H9 (cell line): ENCODE measurements at regions not wholly inside any gene's neighbourhood (a gene's known extent, or its start where the extent isn't known, plus 50 kb on each side); places are given as distances from the start of the nearest gene placed in this dataset.
"Not testable (repeated sequence)": the region's sequence is repeated elsewhere in the genome, so short reads cannot be mapped to it uniquely, and the experiment has no call there.

Experiments
- DNase-seq: peaks from one replicate; pipeline ENCODE4 v3.0.0-alpha.2; 2017
- H2AFZ ChIP-seq: one replicate; pipeline ENCODE4 v1.6.1; 2013; ENCODE audit warnings: mild to moderate bottlenecking, low read length, control low read depth, moderate library complexity
- H2AK5ac ChIP-seq: 2 replicates; pipeline ENCODE4 v1.6.1; 2013; ENCODE audit warnings: low read length, control low read depth, mixed read lengths; ENCODE audit not compliant: insufficient read length
- H2BK120ac ChIP-seq: one replicate; pipeline ENCODE4 v1.6.1; 2013; ENCODE audit warnings: low read depth, mild to moderate bottlenecking, low read length, control low read depth, inconsistent platforms; ENCODE audit not compliant: poor library complexity, severe bottlenecking
- H2BK12ac ChIP-seq: 2 replicates; pipeline ENCODE4 v1.6.1; 2013; ENCODE audit warnings: low read length, control low read depth, mixed read lengths, low read depth; ENCODE audit not compliant: insufficient read length
- H2BK15ac ChIP-seq: 2 replicates; pipeline ENCODE4 v1.6.1; 2013; ENCODE audit warnings: low read depth, low read length, control low read depth
- H2BK20ac ChIP-seq: one replicate; pipeline ENCODE4 v1.6.1; 2013; ENCODE audit warnings: low read depth, mild to moderate bottlenecking, low read length, control low read depth, inconsistent platforms; ENCODE audit not compliant: poor library complexity, severe bottlenecking
- H2BK5ac ChIP-seq: 2 replicates; pipeline ENCODE4 v1.6.1; 2013; ENCODE audit warnings: low read length, control low read depth, mixed read lengths; ENCODE audit not compliant: insufficient read length
- H3K14ac ChIP-seq: 2 replicates; pipeline ENCODE4 v1.6.1; 2013; ENCODE audit warnings: low read length, control low read depth; ENCODE audit not compliant: insufficient read depth
- H3K18ac ChIP-seq: 2 replicates; pipeline ENCODE4 v1.6.1; 2013; ENCODE audit warnings: low read depth, mild to moderate bottlenecking, mixed read lengths, low read length, control low read depth; ENCODE audit not compliant: insufficient read length
- H3K23ac ChIP-seq: 2 replicates; pipeline ENCODE4 v1.6.1; 2013; ENCODE audit warnings: low read length, control low read depth, mixed read lengths, low read depth; ENCODE audit not compliant: insufficient read length
- H3K23me2 ChIP-seq: 2 replicates; pipeline ENCODE4 v1.6.1; 2013; ENCODE audit warnings: low read depth, mild to moderate bottlenecking, mixed read lengths, low read length, control low read depth; ENCODE audit not compliant: insufficient read length, poor library complexity, severe bottlenecking
- H3K27ac ChIP-seq: 2 replicates; pipeline ENCODE4 v1.5.1; 2013; ENCODE audit warnings: low read length, control low read depth, mixed read lengths, low read depth; ENCODE audit not compliant: insufficient read length
- H3K27me3 ChIP-seq: 2 replicates; pipeline ENCODE4 v1.6.1; 2013; ENCODE audit warnings: low read length, control low read depth, inconsistent platforms; ENCODE audit not compliant: insufficient read depth
- H3K4ac ChIP-seq: 2 replicates; pipeline ENCODE4 v1.6.1; 2013; ENCODE audit warnings: low read depth, mild to moderate bottlenecking, control low read depth, inconsistent platforms, low read length, moderate library complexity
- H3K4me1 ChIP-seq: 2 replicates; pipeline ENCODE4 v1.6.1; 2013; ENCODE audit warnings: low read length, control low read depth, inconsistent platforms; ENCODE audit not compliant: insufficient read depth
- H3K4me2 ChIP-seq: 2 replicates; pipeline ENCODE4 v1.6.1; 2013; ENCODE audit warnings: low read length, control low read depth, mixed read lengths; ENCODE audit not compliant: insufficient read length, insufficient read depth
- H3K56ac ChIP-seq: 2 replicates; pipeline ENCODE4 v1.6.1; 2013; ENCODE audit warnings: low read depth, mild to moderate bottlenecking, mixed read lengths, low read length, control low read depth; ENCODE audit not compliant: insufficient read length
- H3K79me1 ChIP-seq: 2 replicates; pipeline ENCODE4 v1.6.1; 2013; ENCODE audit warnings: low read depth, mild to moderate bottlenecking, moderate library complexity, low read length, control low read depth, inconsistent platforms; ENCODE audit not compliant: insufficient read depth, poor library complexity, severe bottlenecking
- H3K79me2 ChIP-seq: 2 replicates; pipeline ENCODE4 v1.6.1; 2013; ENCODE audit warnings: low read length, control low read depth, inconsistent platforms; ENCODE audit not compliant: insufficient read depth
- H3K9ac ChIP-seq: 2 replicates; pipeline ENCODE4 v1.6.1; 2013; ENCODE audit warnings: low read length, control low read depth, mixed read lengths; ENCODE audit not compliant: insufficient read length; ENCODE audit errors: extremely low read depth
- H3K9me3 ChIP-seq: one replicate; pipeline ENCODE4 v1.6.1; 2013; ENCODE audit warnings: low read depth, low read length, inconsistent platforms; ENCODE audit not compliant: control insufficient read depth
- H3T11ph ChIP-seq: one replicate; pipeline ENCODE4 v1.6.1; 2013; ENCODE audit warnings: mild to moderate bottlenecking, low read length, control low read depth, inconsistent platforms
- H4K20me1 ChIP-seq: one replicate; pipeline ENCODE4 v1.6.1; 2013; ENCODE audit not compliant: control insufficient read depth, insufficient read length, insufficient read depth
- H4K5ac ChIP-seq: 2 replicates; pipeline ENCODE4 v1.6.1; 2013; ENCODE audit warnings: low read depth, mild to moderate bottlenecking, mixed read lengths, low read length, control low read depth; ENCODE audit not compliant: insufficient read length
- H4K8ac ChIP-seq: replicated peaks from 2 replicates; pipeline ENCODE4 v1.6.1; 2013; ENCODE audit warnings: low read length, control low read depth, mixed read lengths, low read depth; ENCODE audit not compliant: insufficient read length
- H4K91ac ChIP-seq: 2 replicates; pipeline ENCODE4 v1.6.1; 2013; ENCODE audit warnings: low read depth, mild to moderate bottlenecking, moderate library complexity, mixed read lengths, low read length, control low read depth; ENCODE audit not compliant: insufficient read length
- H3K27ac Mint-ChIP-seq, 3 experiments: 2 replicates in 2 of 3; 3 replicates in 1 of 3; pipeline ENCODE4 v1.8.0; 2020 to 2021; ENCODE audit warnings: mixed read lengths in 3 of 3, mild to moderate bottlenecking in 1 of 3, moderate library complexity in 1 of 3
- H3K27me3 Mint-ChIP-seq: 2 replicates; pipeline ENCODE4 v1.8.0; 2021; ENCODE audit warnings: low read depth, mild to moderate bottlenecking, moderate library complexity, mixed read lengths
- H3K36me3 Mint-ChIP-seq, 3 experiments: 2 replicates in 2 of 3; 3 replicates in 1 of 3; pipeline ENCODE4 v1.8.0; 2020 to 2021; ENCODE audit warnings: low read depth in 3 of 3, mixed read lengths in 3 of 3; ENCODE audit not compliant: insufficient read depth in 1 of 3
- H3K4me1 Mint-ChIP-seq, 2 experiments: 2 replicates each; pipeline ENCODE4 v1.8.0; 2020; ENCODE audit warnings: mixed read lengths in 2 of 2
- H3K4me3 Mint-ChIP-seq, 2 experiments: 2 replicates in 1 of 2; 3 replicates in 1 of 2; pipeline ENCODE4 v1.8.0; 2020 to 2021; ENCODE audit warnings: mild to moderate bottlenecking in 2 of 2, mixed read lengths in 2 of 2, moderate library complexity in 1 of 2
- H3K9me3 Mint-ChIP-seq, 2 experiments: 2 replicates in 1 of 2; 3 replicates in 1 of 2; pipeline ENCODE4 v1.8.0; 2020; ENCODE audit warnings: mild to moderate bottlenecking in 2 of 2, mixed read lengths in 2 of 2, moderate library complexity in 1 of 2
- WGBS: extraction: QIAGEN DNeasy Blood & Tissue Kit; methylation state at CpG from one replicate; pipeline ENCODE4 v1.1.7; 2013; ENCODE audit warnings: missing lambda C conversion rate, low lambda C conversion rate, mixed read lengths; ENCODE audit not compliant: insufficient read length; ENCODE audit errors: extremely low coverage; 5-methylcytosine and 5-hydroxymethylcytosine counted together

DNA sequence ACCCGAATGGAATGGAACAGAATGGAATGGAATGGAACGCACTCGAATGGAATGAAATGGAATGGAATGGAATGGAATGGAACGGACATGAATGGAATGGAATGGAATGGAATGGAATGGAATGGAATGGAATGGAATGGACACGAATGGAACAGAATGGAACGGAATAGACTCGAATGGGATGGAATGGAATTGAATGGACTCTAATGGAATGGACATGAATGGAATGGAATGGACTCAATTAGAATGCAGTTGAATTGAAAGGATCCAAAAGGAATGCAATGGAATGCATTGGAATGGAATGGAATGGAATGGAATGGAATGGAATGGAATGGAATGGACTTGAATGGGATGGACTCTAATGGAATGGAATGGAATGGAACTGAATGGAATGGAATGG, 102.2 kb upstream of the FBXO28 start:
- H3K4me3 Mint-ChIP-seq, H4K20me1 ChIP-seq, H3K27ac Mint-ChIP-seq, H3K79me2 ChIP-seq, H3K23ac ChIP-seq, H3K4ac ChIP-seq, H3K79me1 ChIP-seq, DNase-seq, H3K4me1 Mint-ChIP-seq, H3K14ac ChIP-seq, H2BK5ac ChIP-seq, H4K8ac ChIP-seq, H2BK20ac ChIP-seq, H3K18ac ChIP-seq, H2BK15ac ChIP-seq, H3K56ac ChIP-seq, H3K27ac ChIP-seq, H4K5ac ChIP-seq, H4K91ac ChIP-seq, H3K27me3 Mint-ChIP-seq, H2BK12ac ChIP-seq, H2AK5ac ChIP-seq, H2AFZ ChIP-seq, H3K27me3 ChIP-seq, H3K4me2 ChIP-seq, H3K9ac ChIP-seq, H3K23me2 ChIP-seq, H3T11ph ChIP-seq, H3K4me1 ChIP-seq, H2BK120ac ChIP-seq: not testable (repeated sequence)
- peaks cover 25 to 27% (median 25%) of the 10 kb centered on the region in 3 experiments for H3K36me3 Mint-ChIP-seq
- H3K9me3 Mint-ChIP-seq: peaks cover 20 to 23% of the 10 kb centered on the region in 2 experiments
- H3K9me3 ChIP-seq: peaks cover 55% of the 10 kb centered on the region
- WGBS: 100% methylated on average over 1 of the region's 7 CpGs

DNA sequence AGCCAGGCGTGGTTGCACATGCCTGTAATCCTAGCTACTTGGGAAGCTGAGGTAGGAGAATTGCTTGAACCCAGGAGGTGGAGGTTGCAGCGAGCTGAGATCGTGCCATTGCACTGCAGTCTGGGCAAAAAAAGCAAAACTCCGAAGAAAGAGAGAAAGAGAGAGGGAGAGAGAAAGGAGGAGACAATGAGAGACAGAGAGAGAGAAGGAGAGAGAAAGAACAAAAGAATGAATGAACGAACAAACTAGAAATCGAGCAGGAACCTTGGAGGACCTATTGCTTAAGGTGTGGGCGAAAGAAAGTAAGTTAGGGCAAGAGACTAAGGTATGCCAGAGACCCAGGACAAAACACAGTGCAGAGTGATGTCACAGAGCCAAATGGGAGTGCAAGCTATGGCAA, 102.8 kb upstream of the FBXO28 start:
- not testable (repeated sequence) for H3K79me1 ChIP-seq, H2BK15ac ChIP-seq, H3K27ac Mint-ChIP-seq, H2BK20ac ChIP-seq, H3K56ac ChIP-seq, H2AFZ ChIP-seq, H3K4me2 ChIP-seq, H2BK12ac ChIP-seq, H3K27ac ChIP-seq, H4K5ac ChIP-seq, H3K23ac ChIP-seq, H3K27me3 Mint-ChIP-seq, H3K4ac ChIP-seq, H4K91ac ChIP-seq, H2AK5ac ChIP-seq, H2BK5ac ChIP-seq, H3K14ac ChIP-seq, H3K18ac ChIP-seq, DNase-seq, H4K20me1 ChIP-seq, H3K9ac ChIP-seq, H3K27me3 ChIP-seq, H3T11ph ChIP-seq, H2BK120ac ChIP-seq, H3K79me2 ChIP-seq, H3K4me3 Mint-ChIP-seq, H3K23me2 ChIP-seq, H4K8ac ChIP-seq, H3K4me1 ChIP-seq, H3K4me1 Mint-ChIP-seq
- H3K9me3 ChIP-seq: peaks cover 50% of the 10 kb centered on the region
- peaks cover 28 to 30% (median 28%) of the 10 kb centered on the region in 3 experiments for H3K36me3 Mint-ChIP-seq
- no CpG with 5 or more reads among the region's 7 CpGs for WGBS
- H3K9me3 Mint-ChIP-seq: peaks cover 23 to 26% of the 10 kb centered on the region in 2 experiments
